ENCODE measurements at regions not wholly inside any gene's neighbourhood (a gene's known extent, or its start where the extent isn't known, plus 50 kb on each side); places are given as distances from the start of the nearest gene placed in this dataset.

DNA sequence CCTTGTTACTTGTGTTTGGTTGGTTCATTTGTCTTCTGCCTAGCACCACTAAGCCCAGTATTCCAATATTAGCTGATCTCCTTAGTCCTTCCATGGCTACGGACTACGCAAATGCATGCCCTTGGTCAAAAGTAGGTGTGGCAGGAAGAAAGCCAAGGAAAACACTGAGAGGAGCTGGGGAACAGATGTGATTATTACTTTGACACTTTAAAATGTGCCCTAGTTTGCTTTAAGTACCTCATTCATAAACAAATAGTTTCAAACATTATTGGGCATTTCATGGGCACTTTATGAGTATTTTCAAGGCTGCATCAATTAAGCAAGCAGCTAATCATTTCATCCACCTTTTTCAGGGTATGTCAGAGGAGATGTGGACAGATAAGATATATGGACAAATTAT is 60.1 kb upstream of the HDDC2 start:
- FAIRE-seq (no peak), DNase-seq (ENCODE audit: low read depth, low spot score) (no peak)
- intact Hi-C loops (cut with micrococcal nuclease) (loop anchor here (2.0 kb wide), 2 partner anchors 47 to 387 kb away; partner anchors contain the start of gene HEY2), dilution Hi-C loops (cut with MboI; ENCODE audit: extremely low pct_ligation_motif_present, low sequenced_read_pairs) (no loop called here)
- peaks cover 17 to 32% of the 10 kb centered on the region in 2 experiments for H3K27me3 ChIP-seq (ENCODE audit: control insufficient read depth in 2 of 2, insufficient read depth in 2 of 2, low read length in 2 of 2)
- no peak overlapping the region for H2AFZ ChIP-seq (ENCODE audit: low read depth, low read length)
- H4K20me1 ChIP-seq (replicated peaks; ENCODE audit: control insufficient read depth, extremely low read depth, insufficient read depth, low read length): no peaks in the 10 kb centered on the region
- H3K27ac ChIP-seq (ENCODE audit: insufficient read depth, low read depth, low read length): no peak overlapping the region
- POLR2A ChIA-PET: no interaction called here
- H3K9ac ChIP-seq (replicated peaks; ENCODE audit: extremely low read depth, insufficient read depth, low read length): no peak overlapping the region
- CTCF ChIA-PET: interaction anchor here (1.5 kb wide), 1 partner anchor 10 kb away, joined by 5 read pairs; no protein-coding TSS in a partner anchor
- no peak for TF ChIP-seq GATA2 (IDR thresholded peaks at IDR 0.05; ENCODE audit: insufficient read depth, insufficient read length, low read depth, low read length)
- TF ChIP-seq POLR2A (IDR thresholded peaks at IDR 0.05; ENCODE audit: low read depth, low read length): no peak
- TF ChIP-seq CTCF (IDR thresholded peaks at IDR 0.05; ENCODE audit: extremely low read depth in 1 of 2, insufficient read depth in 1 of 2, low read depth in 1 of 2, low read length in 2 of 2): no peak
- no peak for TF ChIP-seq FOS (IDR thresholded peaks at IDR 0.05; ENCODE audit: borderline replicate concordance, insufficient read depth, low read length)
- no peak for TF ChIP-seq JUN (IDR thresholded peaks at IDR 0.05; ENCODE audit: borderline replicate concordance, insufficient read depth, insufficient read length, low read depth)
- TF ChIP-seq, protein P1, sequence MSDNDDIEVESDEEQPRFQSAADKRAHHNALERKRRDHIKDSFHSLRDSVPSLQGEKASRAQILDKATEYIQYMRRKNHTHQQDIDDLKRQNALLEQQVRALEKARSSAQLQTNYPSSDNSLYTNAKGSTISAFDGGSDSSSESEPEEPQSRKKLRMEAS (IDR thresholded peaks at IDR 0.05; ENCODE audit: insufficient read depth, insufficient read length): no peak
- no peak for TF ChIP-seq POLR2AphosphoS5 (IDR thresholded peaks at IDR 0.05; ENCODE audit: insufficient read depth, low read depth, low read length)
- TF ChIP-seq EZH2 (IDR thresholded peaks at IDR 0.05; ENCODE audit: borderline replicate concordance, low read depth, low read length, severe bottlenecking): no peak
- no peak for TF ChIP-seq MYC (IDR thresholded peaks at IDR 0.05; ENCODE audit: low read depth, low read length)
- H3K9me3 ChIP-seq (replicated peaks; ENCODE audit: control insufficient read depth, insufficient read depth, low read length): no peaks in the 10 kb centered on the region
- BruUV-seq (replicated peaks): no TSS peak
- no peaks in the 10 kb centered on the region for H3K9me1 ChIP-seq (replicated peaks; ENCODE audit: control insufficient read depth, extremely low read depth, insufficient read depth, low read length)
- H3K4me3 ChIP-seq (replicated peaks in 1 of 3; ENCODE audit: insufficient read depth in 1 of 3, low read depth in 1 of 3, low read length in 3 of 3): no peak overlapping the region
- H3K79me2 ChIP-seq (ENCODE audit: control insufficient read depth, insufficient read depth, low read length): no peaks in the 10 kb centered on the region
- H3K4me1 ChIP-seq (ENCODE audit: control insufficient read depth, extremely low read depth, insufficient read depth, low read length): peaks cover 16% of the 10 kb centered on the region
- no peaks in the 10 kb centered on the region for H3K36me3 ChIP-seq (ENCODE audit: control insufficient read depth in 2 of 2, extremely low read depth in 1 of 2, insufficient read depth in 2 of 2, low read length in 2 of 2)
- H3K4me2 ChIP-seq (ENCODE audit: insufficient read depth, low read length): no peak overlapping the region

Data from endothelial cell of umbilical vein (primary cell).